ENCODE measurements at regions not wholly inside any gene's neighbourhood (a gene's known extent, or its start where the extent isn't known, plus 50 kb on each side); places are given as distances from the start of the nearest gene placed in this dataset.

- Histone ChIP-seq H3F3A (replicated peaks; ENCODE audit: insufficient read depth) (peaks cover 4% of the 10 kb centered on the region), H4K20me1 (ENCODE audit: insufficient read depth) (no peaks in the 10 kb centered on the region), H3K4me2 (no peak overlapping the region), H3K27me3 (ENCODE audit: insufficient read depth) (no peaks in the 10 kb centered on the region), H3K4me3 (ENCODE audit: low read depth in 2 of 2, low read length in 1 of 2) (no peak overlapping the region), H3K36me3 (replicated peaks in 1 of 2; ENCODE audit: control insufficient read depth in 1 of 2, insufficient read depth in 2 of 2, low read length in 1 of 2) (no peaks in the 10 kb centered on the region), H2AFZ (ENCODE audit: low read depth) (no peak overlapping the region), H3K9me3 (no peaks in the 10 kb centered on the region), H3K9me2 (no peaks in the 10 kb centered on the region), H3K27ac (ENCODE audit: low read depth in 2 of 2, low read length in 1 of 2) (peak overlapping the region in 1 of 2 experiments; percentile 47; a peak in 2 of 4 replicates), H3K79me2 (ENCODE audit: insufficient read depth) (no peaks in the 10 kb centered on the region), H3K4me1 (ENCODE audit: control insufficient read depth in 1 of 2, insufficient read depth in 2 of 2, low read depth in 1 of 2, low read length in 1 of 2) (no peaks in the 10 kb centered on the region; a peak in 1 of 4 replicates), H3K9ac (no peak overlapping the region)
- POLR2A ChIA-PET, result no interaction called here
- no peak for TF ChIP-seq JUND (IDR thresholded peaks at IDR 0.05)
- no peak for TF ChIP-seq SMC3 (IDR thresholded peaks at IDR 0.05; ENCODE audit: low read depth, low read length)
- no peak for TF ChIP-seq CTCF (IDR thresholded peaks at IDR 0.05)
- no peak for TF ChIP-seq RXRA (IDR thresholded peaks at IDR 0.05; ENCODE audit: borderline replicate concordance, low read depth)
- TF ChIP-seq NRF1 (IDR thresholded peaks at IDR 0.05; ENCODE audit: low read depth, low read length), result no peak
- TF ChIP-seq TEAD4 (IDR thresholded peaks at IDR 0.05; ENCODE audit: borderline replicate concordance, insufficient read depth), result no peak
- TF ChIP-seq USF1 (IDR thresholded peaks at IDR 0.05; ENCODE audit: borderline replicate concordance, low read depth), result no peak
- no peak for TF ChIP-seq ZBTB33 (IDR thresholded peaks at IDR 0.05; ENCODE audit: borderline replicate concordance, low read depth)
- no peak for TF ChIP-seq MXI1 (IDR thresholded peaks at IDR 0.05; ENCODE audit: low read depth, low read length)
- no peak for TF ChIP-seq TAF1 (IDR thresholded peaks at IDR 0.05; ENCODE audit: borderline replicate concordance, low read depth, low read length)
- TF ChIP-seq GATA2 (CRISPR knock-in tag; IDR thresholded peaks at IDR 0.05), result no peak
- no peak for TF ChIP-seq FOXJ3 (CRISPR knock-in tag; IDR thresholded peaks at IDR 0.05)
- TF ChIP-seq ELF1 (IDR thresholded peaks at IDR 0.05), result no peak
- no peak for TF ChIP-seq MEF2A (IDR thresholded peaks at IDR 0.05; ENCODE audit: borderline replicate concordance, low read depth)
- no peak for DNase-seq
- CTCF ChIA-PET, result no interaction called here
These were observed 252.4 kb upstream of the DUSP10 start for GRCh38 chr1:221994274-221994698.

GRCh38 chr1:221993444-221993948 lies 251.6 kb upstream of the DUSP10 start:
- no peaks in the 10 kb centered on the region for H3K79me2 ChIP-seq (ENCODE audit: insufficient read depth)
- no peaks in the 10 kb centered on the region for H3K27me3 ChIP-seq (ENCODE audit: insufficient read depth)
- no peak overlapping the region for H3K27ac ChIP-seq (ENCODE audit: low read depth in 2 of 2, low read length in 1 of 2)
- H3K4me2 ChIP-seq, result no peak overlapping the region
- DNase-seq, result no peak
- ChIA-PET POLR2A (no interaction called here), CTCF (interaction anchor here (1.0 kb wide), 1 partner anchor 462 kb away, joined by 3 read pairs; no protein-coding TSS in a partner anchor)
- no peak overlapping the region for H3K9ac ChIP-seq
- no peaks in the 10 kb centered on the region; a peak in 2 of 4 replicates for H3K4me1 ChIP-seq (ENCODE audit: control insufficient read depth in 1 of 2, insufficient read depth in 2 of 2, low read depth in 1 of 2, low read length in 1 of 2)
- no peak overlapping the region for H3K4me3 ChIP-seq (ENCODE audit: low read depth in 2 of 2, low read length in 1 of 2)
- TF ChIP-seq SIN3A (IDR thresholded peaks at IDR 0.05; ENCODE audit: borderline replicate concordance, low read depth, low read length), result no peak
- peak; percentile 27 for TF ChIP-seq CTCF (IDR thresholded peaks at IDR 0.05)
- no peak for TF ChIP-seq EP300 (IDR thresholded peaks at IDR 0.05; ENCODE audit: borderline replicate concordance in 1 of 2, low read depth in 1 of 2, low read length in 1 of 2)
- no peak for TF ChIP-seq TAF1 (IDR thresholded peaks at IDR 0.05; ENCODE audit: borderline replicate concordance, low read depth, low read length)
- peaks cover 4% of the 10 kb centered on the region for H3F3A ChIP-seq (replicated peaks; ENCODE audit: insufficient read depth)
- H3K9me3 ChIP-seq, result no peaks in the 10 kb centered on the region
- H2AFZ ChIP-seq (ENCODE audit: low read depth), result no peak overlapping the region
- no peaks in the 10 kb centered on the region for H3K36me3 ChIP-seq (replicated peaks in 1 of 2; ENCODE audit: control insufficient read depth in 1 of 2, insufficient read depth in 2 of 2, low read length in 1 of 2)
- no peaks in the 10 kb centered on the region for H4K20me1 ChIP-seq (ENCODE audit: insufficient read depth)
- no peaks in the 10 kb centered on the region for H3K9me2 ChIP-seq
